GM12873 (cell line): ENCODE measurements at regions not wholly inside any gene's neighbourhood (a gene's known extent, or its start where the extent isn't known, plus 50 kb on each side); places are given as distances from the start of the nearest gene placed in this dataset.

Experiments used
- TF ChIP-seq, protein P1 (sequence below): IDR thresholded peaks from 2 replicates; pipeline ENCODE4 v1.5.1; 2012; ENCODE audit warnings: low read depth, mild to moderate bottlenecking, moderate library complexity, low read length, control low read depth; ENCODE audit not compliant: insufficient read depth; ENCODE audit errors: missing control alignments

- TF ChIP-seq, protein P1, sequence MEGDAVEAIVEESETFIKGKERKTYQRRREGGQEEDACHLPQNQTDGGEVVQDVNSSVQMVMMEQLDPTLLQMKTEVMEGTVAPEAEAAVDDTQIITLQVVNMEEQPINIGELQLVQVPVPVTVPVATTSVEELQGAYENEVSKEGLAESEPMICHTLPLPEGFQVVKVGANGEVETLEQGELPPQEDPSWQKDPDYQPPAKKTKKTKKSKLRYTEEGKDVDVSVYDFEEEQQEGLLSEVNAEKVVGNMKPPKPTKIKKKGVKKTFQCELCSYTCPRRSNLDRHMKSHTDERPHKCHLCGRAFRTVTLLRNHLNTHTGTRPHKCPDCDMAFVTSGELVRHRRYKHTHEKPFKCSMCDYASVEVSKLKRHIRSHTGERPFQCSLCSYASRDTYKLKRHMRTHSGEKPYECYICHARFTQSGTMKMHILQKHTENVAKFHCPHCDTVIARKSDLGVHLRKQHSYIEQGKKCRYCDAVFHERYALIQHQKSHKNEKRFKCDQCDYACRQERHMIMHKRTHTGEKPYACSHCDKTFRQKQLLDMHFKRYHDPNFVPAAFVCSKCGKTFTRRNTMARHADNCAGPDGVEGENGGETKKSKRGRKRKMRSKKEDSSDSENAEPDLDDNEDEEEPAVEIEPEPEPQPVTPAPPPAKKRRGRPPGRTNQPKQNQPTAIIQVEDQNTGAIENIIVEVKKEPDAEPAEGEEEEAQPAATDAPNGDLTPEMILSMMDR, result no peak
Observed at GRCh38 chr9:16135968-16136367, 583.1 kb downstream of the CCDC171 start.

- TF ChIP-seq, protein P1, result no peak
Observed at GRCh38 chr9:16136451-16136850, 583.6 kb downstream of the CCDC171 start.

- TF ChIP-seq, protein P1, result no peak
Observed at GRCh38 chr9:16136961-16137360, 584.1 kb downstream of the CCDC171 start.

DNA sequence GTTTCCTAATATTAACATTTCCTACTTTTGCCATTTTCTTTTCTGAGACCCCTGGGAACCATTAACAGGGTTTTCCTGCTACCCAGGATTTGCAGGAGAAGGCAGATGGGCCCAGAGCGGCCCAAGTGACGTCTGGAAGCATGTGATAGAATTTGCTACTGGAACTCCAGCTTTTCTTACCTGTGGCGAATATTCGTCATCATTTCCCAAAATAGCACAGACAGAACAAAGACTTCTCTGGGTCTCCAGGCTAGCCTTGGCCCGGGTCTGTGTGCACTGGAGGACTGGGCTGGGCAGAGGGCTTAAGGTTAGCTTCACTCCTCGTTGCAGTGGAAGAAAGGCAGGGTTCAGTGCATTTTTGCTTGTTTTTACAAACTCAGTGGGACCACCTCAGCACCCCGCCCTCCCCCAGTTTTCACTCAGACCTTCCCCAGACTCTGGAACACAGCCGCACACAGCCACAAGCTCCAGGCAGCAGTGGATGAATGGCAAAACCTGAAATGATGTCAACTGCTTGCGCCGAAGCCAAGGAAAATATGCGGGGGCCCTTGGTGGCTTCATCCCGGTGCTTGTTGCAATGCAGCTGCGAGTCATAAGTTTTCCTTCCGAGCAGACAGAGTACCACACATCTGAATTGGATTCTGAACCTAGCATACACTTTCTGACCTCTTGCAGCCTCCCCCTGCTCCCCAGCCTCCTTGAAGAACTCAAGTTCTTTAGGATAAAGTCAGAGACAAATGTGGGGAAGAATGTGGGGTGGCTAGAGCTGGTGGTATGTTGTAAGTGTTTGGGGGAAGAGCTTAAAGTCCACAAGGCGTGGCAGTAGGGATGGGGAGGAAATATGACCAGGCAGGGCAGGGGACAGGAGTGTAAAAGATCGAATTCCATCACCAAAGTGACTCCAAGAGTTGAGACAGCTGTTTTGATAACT lies 586.0 kb downstream of the CCDC171 start:
- TF ChIP-seq, protein P1, result no peak

DNA sequence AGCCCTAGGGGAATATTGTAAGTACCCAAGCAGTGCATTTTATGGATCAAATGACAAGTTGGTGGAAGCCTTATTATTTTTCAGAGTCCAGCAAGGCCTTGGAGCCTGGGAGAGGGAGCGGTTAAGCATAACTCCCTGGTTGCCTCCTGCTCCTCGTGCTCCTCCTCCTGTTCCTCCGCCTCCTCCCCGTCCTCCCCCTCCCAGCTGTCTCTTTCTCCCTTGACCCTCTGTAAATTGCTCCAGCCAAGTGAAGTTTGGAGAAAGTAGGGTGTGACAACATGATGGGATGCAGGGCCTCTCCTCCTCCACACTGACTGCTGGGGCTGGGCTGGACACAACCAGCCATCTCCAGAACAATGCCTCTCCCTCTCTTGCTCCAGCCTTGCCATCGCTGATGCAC lies 586.9 kb downstream of the CCDC171 start:
- TF ChIP-seq, protein P1, result no peak

DNA sequence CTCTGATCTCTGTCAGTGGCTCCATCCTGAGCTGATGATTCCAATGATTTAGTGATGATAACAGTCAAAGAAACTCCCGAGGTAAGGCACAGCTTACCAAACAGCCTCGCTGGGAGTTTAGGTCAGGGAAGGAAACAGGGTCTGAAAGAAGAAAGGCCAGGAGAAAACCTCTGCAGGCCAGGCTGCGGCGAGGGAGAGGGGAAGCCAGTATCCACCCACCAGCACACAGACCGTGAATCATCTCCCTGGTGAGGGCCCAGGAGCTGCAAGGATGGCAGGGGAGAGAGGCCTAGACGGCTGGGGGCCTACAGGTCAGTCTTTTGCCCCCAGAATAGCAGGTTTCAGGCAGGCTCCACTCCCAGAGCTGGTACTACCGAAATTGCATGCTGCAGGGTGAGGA lies 590.5 kb downstream of the CCDC171 start:
- TF ChIP-seq, protein P1, result no peak

GRCh38 chr9:16143947-16144890 lies 591.4 kb downstream of the CCDC171 start:
- TF ChIP-seq, protein P1, result no peak
